HG03558 (cell line): ENCODE measurements at regions not wholly inside any gene's neighbourhood (a gene's known extent, or its start where the extent isn't known, plus 50 kb on each side); places are given as distances from the start of the nearest gene placed in this dataset.

Experiments
- ATAC-seq: cut with Tn5 transposase; IDR thresholded peaks from one replicate; pipeline ENCODE4 v1.9.1; 2021; ENCODE audit warnings: moderate number of reproducible peaks; ENCODE audit not compliant: unreplicated experiment; ENCODE audit errors: extremely low read depth

GRCh38 chr5:74927336-74927735 is 61.1 kb upstream of the FAM169A start:
- ATAC-seq: no peak

- ATAC-seq: no peak
These were observed 53.3 kb upstream of the FAM169A start for GRCh38 chr5:74919487-74919886.

GRCh38 chr5:74919041-74919440 is 52.9 kb upstream of the FAM169A start:
- ATAC-seq: no peak

- no peak for ATAC-seq
These were observed 52.1 kb upstream of the FAM169A start for GRCh38 chr5:74918232-74918669.

GRCh38 chr5:74916831-74917710 is 50.9 kb upstream of the FAM169A start:
- no peak for ATAC-seq
